ENCODE measurements at regions not wholly inside any gene's neighbourhood (a gene's known extent, or its start where the extent isn't known, plus 50 kb on each side); places are given as distances from the start of the nearest gene placed in this dataset.

DNA sequence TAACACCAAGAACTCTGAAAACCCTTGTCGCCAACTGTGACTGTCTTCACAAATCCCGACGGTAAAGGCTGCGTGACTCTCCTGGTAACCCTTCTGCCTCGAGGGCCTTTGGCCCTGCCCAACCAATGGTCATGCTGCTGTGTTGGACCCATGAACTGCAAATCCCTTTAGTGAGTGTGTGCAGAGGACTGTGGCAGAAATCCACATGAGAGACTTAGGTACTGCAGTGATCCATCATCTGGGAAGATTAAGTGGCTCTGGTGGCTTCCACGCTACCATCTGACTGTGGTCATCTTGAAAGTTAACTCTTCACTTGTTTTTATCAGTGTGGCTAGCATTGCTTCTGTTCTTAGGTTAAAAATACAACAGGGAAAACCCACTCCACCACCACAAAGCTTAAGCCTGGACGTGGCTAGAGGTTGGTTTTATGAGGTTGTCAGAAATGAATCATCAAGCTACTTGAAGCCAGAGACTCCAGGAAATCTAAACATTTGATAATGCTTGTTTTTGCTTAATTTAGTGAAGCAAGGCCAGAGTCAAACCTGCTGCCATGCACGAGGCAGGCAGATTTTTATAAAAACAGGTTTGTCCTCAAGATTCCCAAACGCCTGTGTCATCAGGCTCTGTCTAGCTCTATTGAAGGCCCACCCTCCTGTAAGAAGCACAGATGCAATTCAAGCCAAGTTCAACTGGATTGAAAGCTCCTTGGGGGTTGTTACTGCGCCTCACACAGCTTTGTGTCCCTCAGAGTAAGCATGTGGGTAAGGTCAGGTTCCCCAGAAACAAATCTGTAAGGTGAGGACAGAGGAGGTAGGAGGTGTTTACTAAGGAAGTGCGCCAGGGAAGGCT is 52.7 kb upstream of the ERCC6L2 start:
- no peak for DNase-seq (ENCODE audit: low read depth)

DNA sequence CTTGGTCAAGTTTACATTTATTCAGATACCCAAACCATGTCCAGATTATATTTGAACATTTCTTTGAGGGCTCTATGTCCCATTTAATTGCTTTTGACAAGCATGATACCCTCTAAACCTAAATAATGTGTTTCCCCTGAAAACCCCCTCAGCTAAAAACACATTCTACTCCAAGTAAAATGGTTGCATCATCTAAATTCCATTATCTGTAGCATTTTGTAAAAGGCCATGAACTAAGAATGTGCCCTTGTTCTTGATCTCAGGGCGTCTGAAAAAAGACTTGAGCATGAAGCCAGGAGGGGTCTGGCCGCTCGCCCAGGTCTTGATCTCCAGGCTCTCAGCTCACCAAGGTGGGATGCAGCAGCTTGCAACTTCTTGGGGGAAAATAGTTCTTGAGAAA is 53.5 kb upstream of the ERCC6L2 start:
- no peak for DNase-seq (ENCODE audit: low read depth)

DNA sequence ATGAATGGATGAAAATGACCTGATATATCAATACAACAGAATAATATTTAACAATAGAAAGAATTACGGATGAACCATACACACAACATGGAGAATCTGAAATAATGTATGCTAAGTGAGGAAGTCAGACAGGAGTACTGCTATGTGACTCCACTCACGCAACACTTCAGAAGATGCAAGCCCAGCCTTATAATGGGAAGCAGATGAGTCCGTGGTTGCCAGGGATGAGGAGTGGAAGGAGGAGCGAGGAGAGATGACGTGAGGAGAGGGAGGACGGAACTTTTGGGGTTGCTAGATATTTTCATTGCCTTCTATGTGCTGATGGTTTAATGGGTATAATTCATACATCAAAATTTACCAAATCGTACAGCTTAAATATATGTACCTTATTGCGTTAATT is 55.4 kb upstream of the ERCC6L2 start:
- no peak for DNase-seq (ENCODE audit: low read depth)

DNA sequence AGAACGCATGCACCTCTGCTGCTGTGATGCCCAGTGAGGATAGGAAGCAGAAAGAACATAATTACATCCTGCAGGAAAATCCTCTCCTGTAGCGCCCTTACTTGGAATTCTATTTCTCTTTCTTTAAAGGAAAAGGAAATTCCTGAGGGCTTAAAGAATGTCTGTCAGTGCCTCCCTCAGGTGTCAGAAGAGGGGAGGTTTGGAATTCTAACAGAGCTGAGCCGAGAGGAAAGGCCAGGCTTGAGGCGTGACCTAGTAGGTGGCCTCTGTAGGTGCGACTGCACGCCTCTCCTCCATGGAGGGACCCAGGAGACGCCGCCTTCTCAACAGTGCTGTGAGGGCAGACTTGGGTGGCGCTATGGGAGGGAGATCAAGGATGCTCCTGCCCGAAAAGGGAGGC is 55.9 kb upstream of the ERCC6L2 start:
- DNase-seq (ENCODE audit: low read depth) = no peak

DNA sequence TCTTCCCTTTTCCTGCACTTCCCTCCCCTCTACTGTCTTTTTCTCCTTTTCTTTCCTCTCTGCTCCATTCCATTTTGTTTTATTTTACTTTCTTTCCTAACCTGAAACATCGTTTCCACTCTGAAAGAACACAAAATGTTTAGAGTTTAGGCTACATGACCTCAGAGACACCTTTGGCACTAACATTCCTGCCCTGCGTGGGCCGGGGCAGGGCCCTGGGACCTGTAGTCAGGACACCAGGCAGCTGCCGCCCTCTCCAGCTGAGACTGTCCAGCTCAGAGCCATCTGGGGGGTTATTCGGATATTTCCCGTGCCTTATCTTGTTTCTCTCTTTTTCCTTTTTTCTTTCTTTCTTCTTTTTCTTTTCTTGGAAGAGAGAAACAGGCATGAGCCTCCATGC is 58.3 kb upstream of the ERCC6L2 start:
- no peak for DNase-seq (ENCODE audit: low read depth)

DNA sequence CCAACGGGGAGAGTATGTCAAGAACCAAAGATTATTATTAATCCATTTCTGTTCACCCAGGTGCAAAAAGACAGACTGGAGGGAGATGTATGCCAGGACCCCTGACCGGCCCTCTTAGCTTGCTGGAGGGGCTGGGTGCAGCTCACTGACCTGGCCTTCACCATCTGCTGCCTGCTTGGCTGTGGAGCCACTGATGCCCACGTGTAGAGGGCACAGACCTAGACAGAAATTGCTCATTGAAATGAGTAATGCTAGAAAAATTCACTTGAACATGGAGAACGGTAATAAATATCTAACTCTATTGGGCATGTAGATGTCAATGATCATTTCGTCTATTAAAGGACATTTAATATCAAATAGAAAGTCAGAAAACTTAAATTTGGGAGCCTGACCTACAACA is 58.8 kb upstream of the ERCC6L2 start:
- DNase-seq (ENCODE audit: low read depth) = no peak

DNA sequence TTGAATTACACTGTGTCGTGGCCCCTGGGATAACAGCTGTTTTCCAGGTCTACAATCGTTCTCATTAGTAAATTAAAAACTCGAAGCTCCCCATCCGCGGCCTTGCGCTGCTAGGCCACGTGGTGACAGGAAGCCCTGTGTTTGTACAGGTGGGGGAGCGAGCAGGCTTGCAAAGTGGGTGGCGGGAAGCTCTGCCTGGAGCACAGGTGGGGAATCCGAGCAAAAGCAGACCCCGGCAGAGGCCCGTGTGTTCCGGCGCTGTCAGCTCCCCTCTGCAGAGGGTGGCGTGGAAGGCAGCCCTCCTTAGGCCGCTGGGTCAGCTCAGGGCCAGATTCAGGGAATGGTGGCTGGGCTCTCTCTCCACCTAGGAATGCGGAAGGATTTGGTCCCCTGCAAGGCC is 59.5 kb upstream of the ERCC6L2 start:
- DNase-seq (ENCODE audit: low read depth) = no peak

DNA sequence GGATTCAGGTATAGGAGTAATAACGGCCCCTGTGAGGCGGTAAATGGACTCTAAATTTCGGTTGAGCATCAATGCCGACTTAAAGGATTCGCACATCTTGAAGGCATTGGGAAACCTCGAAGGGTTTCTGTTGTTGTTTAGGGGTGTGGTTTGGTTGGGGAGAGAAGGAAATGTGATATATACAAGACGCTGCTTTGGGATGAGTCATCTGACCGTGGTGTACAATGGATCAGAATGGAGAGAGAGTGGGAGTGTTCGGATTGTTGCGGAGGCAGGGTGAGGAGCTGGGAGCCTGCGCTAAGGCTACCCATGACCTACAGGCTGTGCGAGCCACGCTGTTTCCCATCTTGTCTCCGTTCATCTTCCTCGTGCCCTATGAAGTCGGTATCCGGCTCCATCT is 60.4 kb upstream of the ERCC6L2 start:
- no peak for DNase-seq (ENCODE audit: low read depth)

DNA sequence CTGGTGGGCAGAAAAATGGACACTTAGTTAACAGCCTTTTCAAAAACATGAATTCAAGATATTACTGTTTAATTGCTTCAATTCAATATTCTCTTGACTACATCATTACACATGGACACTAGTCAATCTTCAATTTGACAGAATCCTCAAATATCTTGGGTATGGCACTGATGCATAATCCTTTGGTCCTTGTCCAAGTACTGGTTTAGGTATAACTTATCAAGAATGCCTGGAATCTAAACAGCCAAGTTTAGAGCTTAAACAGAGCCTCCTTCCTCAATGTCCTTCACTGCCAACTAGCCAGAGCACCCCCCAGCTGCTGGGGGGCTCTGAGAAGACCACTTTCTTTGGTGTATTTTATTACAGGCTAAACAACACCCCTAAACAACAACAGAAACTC is 61.6 kb upstream of the ERCC6L2 start:
- no peak for DNase-seq (ENCODE audit: low read depth)

DNA sequence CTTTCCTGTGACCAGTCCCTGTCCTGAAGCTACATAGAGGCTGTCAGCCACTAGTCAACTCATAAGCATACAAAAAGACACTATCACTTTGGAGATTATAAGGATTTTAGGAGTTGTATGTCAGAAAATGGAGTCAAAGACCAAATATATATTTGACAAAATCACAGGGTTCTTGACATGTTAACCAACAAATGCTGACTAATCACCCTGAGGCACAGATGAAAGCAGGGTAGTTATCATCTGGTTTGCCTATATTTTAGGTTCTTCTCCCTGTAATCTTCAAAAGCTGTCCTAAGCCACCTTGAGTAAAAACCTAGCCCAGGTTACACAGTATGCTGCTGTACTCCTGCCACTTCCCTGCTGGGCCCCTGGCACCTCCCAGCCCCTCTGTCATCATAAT is 64.7 kb upstream of the ERCC6L2 start:
- no peak for DNase-seq (ENCODE audit: low read depth)

DNA sequence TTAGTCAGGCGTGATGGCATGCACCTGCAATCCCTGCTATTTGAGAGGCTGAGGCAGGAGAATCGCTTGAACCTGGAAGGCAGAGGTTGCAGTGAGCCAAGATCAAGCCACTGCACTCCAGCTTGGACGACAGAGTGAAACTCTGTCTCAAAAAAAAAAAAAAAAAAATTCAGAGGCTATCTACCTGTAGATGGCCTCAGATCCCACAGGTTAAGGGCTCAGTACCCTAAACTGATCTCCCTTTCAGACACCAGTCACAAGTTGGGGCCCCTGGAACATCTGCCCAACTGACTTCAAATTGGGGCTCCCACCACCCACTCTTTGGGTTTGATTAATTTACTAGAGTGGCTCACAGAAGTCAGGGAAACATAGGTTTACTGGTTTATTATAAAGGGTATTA is 65.4 kb upstream of the ERCC6L2 start:
- DNase-seq (ENCODE audit: low read depth) = no peak

DNA sequence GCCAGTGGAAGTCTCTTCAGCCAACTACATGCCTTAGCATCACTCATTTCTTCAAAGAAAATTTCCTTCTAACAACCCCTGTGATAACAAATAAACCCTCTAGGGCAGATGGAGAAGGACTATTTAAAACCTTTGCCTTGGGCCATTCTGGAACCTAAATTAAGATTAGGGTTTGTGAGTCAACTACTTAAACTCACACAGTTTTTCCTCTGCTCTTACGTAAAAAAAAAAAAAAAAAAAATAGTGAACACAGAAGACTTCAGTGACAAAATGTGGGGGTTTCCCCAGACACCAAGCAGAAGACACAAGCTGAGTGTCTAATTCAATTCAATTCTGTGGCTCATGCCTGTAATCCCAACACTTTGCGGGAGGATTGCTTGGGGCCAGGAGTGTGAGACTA is 65.8 kb upstream of the ERCC6L2 start:
- DNase-seq (ENCODE audit: low read depth) = no peak

DNA sequence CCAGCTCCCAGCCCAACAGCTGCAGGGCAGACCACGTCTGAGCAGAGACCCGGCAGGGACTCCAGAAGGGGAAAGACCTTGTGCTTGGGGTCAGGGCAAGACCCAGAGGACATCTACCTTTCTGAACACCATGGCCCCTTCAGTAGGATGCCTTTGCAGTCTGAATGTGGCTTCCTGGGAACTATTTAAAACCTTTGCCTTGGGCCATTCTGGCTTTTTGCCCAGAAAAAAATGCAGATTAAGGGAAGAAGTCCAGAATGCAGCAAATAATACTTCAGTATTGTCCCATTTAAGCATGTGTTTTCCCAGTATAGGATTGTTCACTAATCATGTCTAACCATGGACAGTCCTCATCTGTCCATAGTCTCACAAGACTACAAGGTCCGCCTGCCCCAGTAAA is 67.5 kb upstream of the ERCC6L2 start:
- DNase-seq (ENCODE audit: low read depth) = no peak

DNA sequence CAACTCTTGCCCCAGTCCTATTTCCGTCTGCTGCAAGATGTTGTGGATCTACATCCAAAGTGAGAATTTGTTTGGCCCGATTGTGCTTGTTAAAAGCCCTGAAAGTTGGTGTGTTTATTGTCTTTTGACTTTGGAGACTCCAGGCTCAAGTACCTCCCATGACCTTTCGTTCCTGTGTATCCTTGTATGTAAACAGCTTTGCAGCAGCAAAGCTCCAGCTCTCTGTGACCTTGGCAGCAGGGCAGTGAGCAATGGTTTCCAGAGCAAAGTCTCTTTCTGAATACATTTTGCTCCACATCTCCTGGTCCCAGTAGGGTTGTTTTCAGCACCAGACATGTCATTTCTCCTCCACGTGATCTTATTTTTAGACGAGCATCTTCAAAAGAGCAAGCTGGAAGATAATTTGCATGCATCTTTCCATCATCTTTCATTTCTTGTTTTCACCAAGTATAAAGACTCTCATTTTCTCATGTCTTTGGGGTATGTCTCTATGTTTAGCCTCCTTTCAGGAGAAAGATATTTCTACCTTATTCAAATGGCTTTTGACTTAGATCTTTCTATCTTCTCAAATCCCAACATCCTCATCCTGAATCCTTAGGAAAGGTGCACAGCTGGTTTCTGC is 68.1 kb upstream of the ERCC6L2 start:
- no peak for DNase-seq (ENCODE audit: low read depth)

DNA sequence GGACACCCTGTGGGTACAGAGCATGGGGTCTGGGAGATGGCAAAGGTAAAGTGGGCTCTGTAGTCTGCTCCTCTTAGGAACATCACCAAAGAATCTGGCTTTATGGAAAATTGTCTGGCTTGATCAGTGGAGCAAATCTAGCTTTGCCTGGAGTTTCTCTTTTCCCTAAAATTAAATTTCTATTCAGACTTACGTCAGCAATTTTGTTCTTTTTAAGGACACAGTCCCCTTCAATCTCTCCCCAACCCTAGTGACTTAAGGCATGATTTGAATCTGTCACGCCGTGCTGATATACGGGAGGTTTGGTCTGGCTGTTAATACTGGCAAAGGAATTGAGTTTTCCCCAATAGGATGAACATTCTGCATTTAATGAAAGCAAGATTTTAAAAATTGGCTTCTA is 72.3 kb upstream of the ERCC6L2 start:
- DNase-seq (ENCODE audit: low read depth) = no peak

DNA sequence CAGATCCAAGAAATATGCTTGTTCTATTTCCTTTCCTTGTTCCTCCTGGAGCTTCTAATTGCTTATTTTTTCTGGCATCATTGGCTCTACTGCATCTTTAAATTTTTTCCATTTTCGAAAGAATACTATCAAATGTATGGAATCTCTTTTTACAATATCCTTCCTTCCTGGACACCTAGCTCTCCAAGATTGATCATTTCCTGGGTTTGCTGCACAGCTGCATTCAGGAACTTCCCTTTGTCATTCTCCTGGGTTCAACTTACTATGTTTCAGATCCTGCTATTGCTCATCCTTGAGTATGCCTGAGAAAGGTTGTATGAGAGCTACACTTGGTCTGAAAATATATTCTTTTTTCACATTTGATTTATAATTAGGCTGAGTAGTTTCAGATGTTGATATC is 73.7 kb upstream of the ERCC6L2 start:
- DNase-seq (ENCODE audit: low read depth) = no peak

DNA sequence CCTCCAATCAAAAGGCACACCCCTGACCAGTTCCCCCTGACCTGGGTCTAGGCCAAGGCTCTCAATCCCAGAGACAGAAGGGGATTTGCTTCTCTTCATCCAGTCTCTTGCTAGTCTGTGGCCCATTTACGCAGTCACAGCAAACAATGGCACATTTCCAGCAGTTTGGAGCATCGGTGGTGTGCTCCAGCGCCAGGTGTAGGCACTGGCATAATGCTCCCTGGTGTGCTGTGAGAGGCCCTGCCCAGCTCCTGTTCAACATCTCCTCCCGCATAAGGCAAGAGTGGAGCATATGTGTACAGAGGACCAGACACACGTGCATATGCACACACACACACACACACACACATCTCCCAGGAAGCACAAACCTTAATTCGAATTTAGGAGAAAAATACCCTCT is 79.5 kb upstream of the ERCC6L2 start:
- no peak for DNase-seq (ENCODE audit: low read depth)

DNA sequence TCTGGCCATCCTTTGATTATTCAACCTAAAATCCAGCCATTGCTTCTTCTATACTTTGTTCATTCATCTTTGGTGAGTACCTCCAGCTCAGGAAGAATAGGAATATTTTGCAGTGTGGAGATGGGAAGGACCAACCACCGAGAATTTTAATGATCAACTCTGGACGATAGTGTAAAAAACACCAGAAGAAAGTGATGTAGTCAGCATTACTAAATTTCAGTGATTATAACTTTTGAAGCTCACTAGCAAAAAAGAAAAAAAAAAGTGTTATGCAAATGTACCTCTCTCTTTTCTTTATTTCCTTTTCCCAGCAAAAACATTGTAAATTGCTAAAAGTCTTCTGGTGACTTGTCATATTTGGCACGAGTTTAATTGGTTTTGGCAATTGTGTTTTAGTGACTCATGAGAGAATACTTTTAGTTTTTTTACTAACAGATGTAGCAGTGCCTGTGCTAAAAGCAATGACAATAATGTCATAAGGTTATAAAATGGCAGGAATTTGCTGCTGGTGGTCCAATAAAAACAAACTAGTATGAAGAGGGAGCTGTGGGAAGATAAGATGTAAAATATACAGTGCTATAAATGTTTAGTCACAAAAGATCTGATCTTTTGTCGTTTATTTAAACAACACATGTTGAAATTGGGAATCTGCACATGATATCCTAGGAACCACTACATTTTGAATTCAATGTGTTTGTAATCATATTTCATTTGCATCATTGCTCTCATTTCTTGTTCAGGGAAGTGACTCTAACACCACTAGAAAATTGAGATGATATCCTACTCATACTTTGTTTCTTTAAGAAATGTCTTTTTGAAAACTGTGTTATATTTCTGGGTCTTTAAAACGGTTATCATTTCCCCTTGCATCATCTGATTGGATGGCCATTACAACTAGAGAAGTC is 81.3 kb upstream of the ERCC6L2 start:
- no peak for DNase-seq (ENCODE audit: low read depth)

DNA sequence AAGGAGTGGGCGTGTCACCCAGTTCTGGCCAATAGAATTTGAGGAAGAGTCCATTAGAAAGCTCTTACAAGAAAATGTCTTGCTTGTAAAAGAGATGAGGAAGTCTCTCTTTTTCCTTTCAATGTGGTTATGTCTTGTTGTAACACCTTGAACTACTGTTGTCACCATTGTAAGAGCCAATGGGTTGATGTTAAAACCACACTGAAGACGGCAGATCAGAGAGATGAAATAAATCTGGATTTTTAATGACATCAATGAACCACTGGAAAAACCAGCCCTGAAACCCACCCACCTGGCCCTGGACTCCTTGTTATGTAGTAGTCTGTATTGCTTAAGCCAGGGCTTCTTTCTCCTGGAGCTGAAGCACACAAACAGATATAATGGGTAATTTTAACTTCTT is 83.8 kb upstream of the ERCC6L2 start:
- no peak for DNase-seq (ENCODE audit: low read depth)

DNA sequence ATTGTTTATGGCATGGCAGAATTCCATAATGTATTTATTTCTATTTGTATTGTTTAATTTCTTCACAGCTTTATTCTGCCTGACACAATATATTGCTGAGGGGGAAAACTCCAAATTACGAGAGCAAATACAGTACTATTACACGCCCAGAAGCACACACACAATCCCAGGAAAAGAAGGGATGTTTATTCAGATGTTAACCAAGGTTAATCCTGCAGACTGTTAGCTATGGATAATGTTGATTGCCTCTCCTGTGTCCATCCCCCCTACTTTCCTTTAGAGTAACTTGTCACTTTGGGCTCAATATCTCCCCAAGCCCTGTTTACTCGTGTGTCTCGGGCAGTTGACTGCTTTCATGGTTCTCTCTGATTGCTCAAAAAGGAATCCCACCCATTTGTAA is 84.2 kb upstream of the ERCC6L2 start:
- no peak for DNase-seq (ENCODE audit: low read depth)

DNA sequence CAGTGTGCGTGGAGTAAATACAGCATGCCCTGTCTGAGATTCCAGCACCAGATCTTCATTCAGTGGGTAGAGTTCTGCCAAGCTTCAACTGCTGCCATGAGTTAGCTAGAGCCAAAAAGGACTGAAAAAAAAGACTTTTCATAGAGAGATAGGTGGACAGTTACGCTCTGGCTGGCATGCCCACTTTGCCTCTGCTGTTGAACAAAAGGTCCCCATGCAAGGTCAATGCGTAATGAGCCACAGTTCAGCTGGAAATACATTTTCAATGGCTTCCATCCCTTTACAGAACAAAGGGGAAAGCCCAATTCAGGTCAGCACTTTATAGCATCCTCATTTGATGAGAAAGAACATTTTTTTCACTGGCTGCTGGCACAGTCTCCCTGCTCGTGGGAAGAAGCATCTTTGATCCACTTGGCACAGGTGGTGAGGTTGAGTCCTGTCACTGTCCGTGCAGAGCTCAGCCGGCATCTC is 86.9 kb upstream of the ERCC6L2 start:
- DNase-seq (ENCODE audit: low read depth) = no peak

DNA sequence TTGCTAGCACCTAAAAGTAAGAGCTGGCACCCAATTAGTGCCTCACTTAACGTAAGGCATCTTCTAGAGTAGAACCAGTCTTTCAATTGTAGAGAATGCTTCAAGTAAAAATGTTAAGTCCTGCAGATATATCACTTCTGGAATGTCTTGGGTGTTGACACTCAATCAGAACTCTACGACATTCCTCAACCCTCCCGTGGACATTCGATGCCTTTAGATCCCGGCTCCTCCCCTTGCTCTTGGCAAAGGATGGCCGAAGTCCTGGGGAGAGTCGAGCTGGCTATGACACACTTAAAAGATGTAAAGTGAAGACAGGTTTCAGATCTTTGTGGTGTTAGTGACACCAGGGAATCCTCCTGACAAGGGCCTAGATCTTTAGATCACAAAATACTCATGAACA is 87.5 kb upstream of the ERCC6L2 start:
- no peak for DNase-seq (ENCODE audit: low read depth)

DNA sequence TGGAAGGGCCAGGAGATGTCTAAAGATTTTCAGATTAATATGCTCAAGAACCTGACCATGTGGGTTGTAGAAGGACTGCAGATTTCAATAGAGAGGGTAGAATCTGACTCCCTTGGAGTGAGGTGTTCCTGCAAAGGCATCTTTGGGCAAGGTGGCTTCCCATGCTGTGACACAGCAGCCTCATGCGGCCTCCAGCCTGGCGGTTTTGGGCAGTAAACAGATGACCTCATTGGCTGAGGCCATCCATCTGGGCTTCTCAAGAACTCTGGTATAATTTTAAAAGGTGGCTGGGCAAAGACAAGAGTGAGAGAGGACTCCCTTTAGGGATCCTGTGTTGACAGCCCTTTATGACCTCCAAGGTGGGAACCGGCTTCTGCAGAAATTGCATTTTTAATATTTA is 90.3 kb upstream of the ERCC6L2 start:
- no peak for DNase-seq (ENCODE audit: low read depth)

Data from T follicular helper cell (primary cell).